Endothelial cell of umbilical vein (primary cell): ENCODE measurements at regions not wholly inside any gene's neighbourhood (a gene's known extent, or its start where the extent isn't known, plus 50 kb on each side); places are given as distances from the start of the nearest gene placed in this dataset.

Source experiments
- BruUV-seq: library from RNA; stranded (reverse); fragments of 400-500 nt; replicated peaks from 2 replicates; lab custom pipeline; 2021; lab: Mats Ljungman, UMichigan
- CTCF ChIA-PET: fragments of 300-600, 350-600 bp; sonication (Branson Sonifier 250); formaldehyde crosslinking; loops from one replicate; lab custom pipeline; 2021; ENCODE audit warnings: antibody characterized with exemption, inconsistent platforms; lab: Charles Lee
- POLR2A ChIA-PET: fragments of 300-600, 350-600 bp; sonication (Branson Sonifier 250); formaldehyde crosslinking; loops from one replicate; lab custom pipeline; 2021; ENCODE audit warnings: antibody characterized with exemption, inconsistent platforms; lab: Charles Lee
- DNase-seq: peaks from one replicate; pipeline ENCODE4 v3.0.0-alpha.2; 2011; ENCODE audit warnings: low read depth, low spot score
- FAIRE-seq: peaks from 2 replicates; lab custom pipeline; 2011; peaks lifted over from hg19 to GRCh38; lab: Jason Lieb, UNC
- H2AFZ ChIP-seq: 2 replicates; pipeline ENCODE4 v1.6.0; 2012; ENCODE audit warnings: low read depth, low read length, control low read depth, inconsistent platforms
- H3K27ac ChIP-seq: 2 replicates; pipeline ENCODE4 v1.5.1; 2011; ENCODE audit warnings: low read depth, mild to moderate bottlenecking, control low read depth, low read length, moderate library complexity; ENCODE audit not compliant: insufficient read depth
- H3K27me3 ChIP-seq, 2 experiments: 2 replicates each; pipeline versions ENCODE4 v1.6.0 to v1.6.1; 2011; ENCODE audit warnings: low read length in 2 of 2, mixed read lengths in 1 of 2; ENCODE audit not compliant: control insufficient read depth in 2 of 2, insufficient read depth in 2 of 2
- H3K36me3 ChIP-seq, 2 experiments: 2 replicates in 1 of 2; 3 replicates in 1 of 2; pipeline ENCODE4 v1.5.1; 2011; ENCODE audit warnings: low read length in 2 of 2, mild to moderate bottlenecking in 1 of 2, moderate library complexity in 1 of 2; ENCODE audit not compliant: control insufficient read depth in 2 of 2, insufficient read depth in 2 of 2; ENCODE audit errors: extremely low read depth in 1 of 2
- H3K4me1 ChIP-seq: 3 replicates; pipeline ENCODE4 v1.5.1; 2011; ENCODE audit warnings: mild to moderate bottlenecking, low read length; ENCODE audit not compliant: control insufficient read depth, insufficient read depth; ENCODE audit errors: extremely low read depth
- H3K4me2 ChIP-seq: 2 replicates; pipeline ENCODE4 v1.6.1; 2011; ENCODE audit warnings: low read length, control low read depth, mixed read lengths; ENCODE audit not compliant: insufficient read depth
- H3K4me3 ChIP-seq, 3 experiments: fragments of 200-600 bp in 1 of 3; sonication (generic), shearing (Covaris generic) in 1 of 3; replicated peaks in 1 of 3; 2 replicates each; pipeline ENCODE4 v1.5.1; 2011 to 2016; ENCODE audit warnings: control low read depth in 3 of 3, low read length in 3 of 3, mild to moderate bottlenecking in 2 of 3, inconsistent platforms in 1 of 3, low read depth in 1 of 3, moderate library complexity in 1 of 3; ENCODE audit not compliant: insufficient read depth in 1 of 3
- H3K79me2 ChIP-seq: 2 replicates; pipeline ENCODE4 v1.6.0; 2012; ENCODE audit warnings: low read length, inconsistent platforms; ENCODE audit not compliant: control insufficient read depth, insufficient read depth
- H3K9ac ChIP-seq: replicated peaks from 2 replicates; pipeline ENCODE3; 2011; ENCODE audit warnings: low read length, control low read depth; ENCODE audit not compliant: insufficient read depth; ENCODE audit errors: extremely low read depth
- H3K9me1 ChIP-seq: replicated peaks from 3 replicates; pipeline ENCODE4 v1.6.0; 2011; ENCODE audit warnings: mild to moderate bottlenecking, low read length; ENCODE audit not compliant: control insufficient read depth, insufficient read depth; ENCODE audit errors: extremely low read depth
- H3K9me3 ChIP-seq: replicated peaks from 2 replicates; pipeline ENCODE4 v1.5.1; 2012; ENCODE audit warnings: low read length, inconsistent platforms; ENCODE audit not compliant: control insufficient read depth, insufficient read depth
- H4K20me1 ChIP-seq: replicated peaks from 2 replicates; pipeline ENCODE3; 2011; ENCODE audit warnings: mild to moderate bottlenecking, low read length; ENCODE audit not compliant: control insufficient read depth, insufficient read depth; ENCODE audit errors: extremely low read depth
- EZH2 ChIP-seq: IDR thresholded peaks from 2 replicates; pipeline ENCODE4 v1.6.1; 2012; ENCODE audit warnings: borderline replicate concordance, low read depth, mild to moderate bottlenecking, moderate library complexity, low read length, inconsistent platforms; ENCODE audit not compliant: severe bottlenecking
- FOS ChIP-seq: IDR thresholded peaks from 2 replicates; pipeline ENCODE4 v1.6.1; 2011; ENCODE audit warnings: mild to moderate bottlenecking, low read length, moderate library complexity, borderline replicate concordance; ENCODE audit not compliant: insufficient read depth
- GATA2 ChIP-seq: IDR thresholded peaks from 2 replicates; pipeline ENCODE4 v1.7.0; 2011; ENCODE audit warnings: low read depth, mild to moderate bottlenecking, moderate library complexity, mixed read lengths, low read length; ENCODE audit not compliant: insufficient read length, insufficient read depth
- JUN ChIP-seq: IDR thresholded peaks from 2 replicates; pipeline ENCODE4 v1.6.1; 2011; ENCODE audit warnings: borderline replicate concordance, low read depth; ENCODE audit not compliant: insufficient read length, insufficient read depth
- MAX ChIP-seq: IDR thresholded peaks from 2 replicates; pipeline ENCODE4 v1.6.1; 2011; ENCODE audit not compliant: insufficient read depth, insufficient read length
- POLR2A ChIP-seq: IDR thresholded peaks from 2 replicates; pipeline ENCODE4 v1.6.1; 2012; ENCODE audit warnings: low read depth, mild to moderate bottlenecking, control low read depth, low read length
- POLR2AphosphoS5 ChIP-seq: IDR thresholded peaks from 2 replicates; pipeline ENCODE4 v1.6.1; 2012; ENCODE audit warnings: low read depth, mild to moderate bottlenecking, control low read depth, low read length, moderate library complexity; ENCODE audit not compliant: insufficient read depth
- dilution Hi-C: fragments of 300-500 bp; cut with MboI; formaldehyde crosslinking; loops from one replicate; pipeline ENCODE4 v1.15.0; 2019; ENCODE audit warnings: low sequenced_read_pairs; ENCODE audit not compliant: extremely low pct_ligation_motif_present
- intact Hi-C: fragments of 100-400 bp; cut with micrococcal nuclease; formaldehyde crosslinking; loops from one replicate; pipeline ENCODE4 v1.10.0; 2022
- TF ChIP-seq, protein P1 (sequence below), 2 donors: IDR thresholded peaks; 1 replicate in 1 of 2; 2 replicates in 1 of 2; pipeline ENCODE4 v1.5.1; 2011; ENCODE audit warnings: low read length in 2 of 2, mild to moderate bottlenecking in 2 of 2, moderate library complexity in 2 of 2, control low read depth in 1 of 2, inconsistent platforms in 1 of 2, low read depth in 1 of 2; ENCODE audit not compliant: insufficient read depth in 1 of 2; ENCODE audit errors: extremely low read depth in 1 of 2

GRCh38 chr3:28752290-28752689 is 403.7 kb upstream of the AZI2 start:
- no peak for FAIRE-seq
- no peaks in the 10 kb centered on the region for H3K9me1 ChIP-seq
- CTCF ChIA-PET, result no interaction called here

DNA sequence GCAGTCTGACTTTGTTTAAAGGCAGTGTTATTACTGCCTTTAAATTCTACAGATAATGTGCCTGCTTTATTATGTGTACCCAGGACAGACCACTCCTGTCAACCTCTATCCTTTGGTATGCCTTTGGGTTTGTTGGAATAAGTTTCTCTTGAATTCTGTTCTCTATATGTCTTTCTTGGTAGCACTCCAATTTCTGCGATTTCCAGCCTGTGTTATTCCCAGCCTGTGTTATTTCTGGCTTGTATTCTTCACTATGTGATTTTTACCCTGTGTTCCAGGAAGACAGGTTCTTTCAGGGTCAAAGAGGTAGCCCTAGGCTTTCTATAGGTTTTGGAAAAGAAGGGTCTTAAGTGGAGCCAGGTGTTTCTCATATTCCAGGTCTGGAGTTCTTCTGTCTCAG is 407.4 kb upstream of the AZI2 start:
- FAIRE-seq (no peak), DNase-seq (no peak)
- H3K4me2 ChIP-seq, result no peak overlapping the region
- CTCF ChIA-PET, result no interaction called here
- no peaks in the 10 kb centered on the region for H3K9me1 ChIP-seq
- H3K27me3 ChIP-seq, result peaks cover 0 to 4% of the 10 kb centered on the region in 2 experiments
- no peak overlapping the region for H3K9ac ChIP-seq
- no peaks in the 10 kb centered on the region for H4K20me1 ChIP-seq
- H2AFZ ChIP-seq, result no peak overlapping the region
- intact Hi-C loops (no loop called here), dilution Hi-C loops (no loop called here)
- H3K36me3 ChIP-seq, result no peaks in the 10 kb centered on the region
- H3K9me3 ChIP-seq, result no peaks in the 10 kb centered on the region
- TF ChIP-seq EZH2 (no peak), POLR2AphosphoS5 (no peak), FOS (no peak), GATA2 (no peak), MAX (no peak), POLR2A (no peak)
- TF ChIP-seq, protein P1, sequence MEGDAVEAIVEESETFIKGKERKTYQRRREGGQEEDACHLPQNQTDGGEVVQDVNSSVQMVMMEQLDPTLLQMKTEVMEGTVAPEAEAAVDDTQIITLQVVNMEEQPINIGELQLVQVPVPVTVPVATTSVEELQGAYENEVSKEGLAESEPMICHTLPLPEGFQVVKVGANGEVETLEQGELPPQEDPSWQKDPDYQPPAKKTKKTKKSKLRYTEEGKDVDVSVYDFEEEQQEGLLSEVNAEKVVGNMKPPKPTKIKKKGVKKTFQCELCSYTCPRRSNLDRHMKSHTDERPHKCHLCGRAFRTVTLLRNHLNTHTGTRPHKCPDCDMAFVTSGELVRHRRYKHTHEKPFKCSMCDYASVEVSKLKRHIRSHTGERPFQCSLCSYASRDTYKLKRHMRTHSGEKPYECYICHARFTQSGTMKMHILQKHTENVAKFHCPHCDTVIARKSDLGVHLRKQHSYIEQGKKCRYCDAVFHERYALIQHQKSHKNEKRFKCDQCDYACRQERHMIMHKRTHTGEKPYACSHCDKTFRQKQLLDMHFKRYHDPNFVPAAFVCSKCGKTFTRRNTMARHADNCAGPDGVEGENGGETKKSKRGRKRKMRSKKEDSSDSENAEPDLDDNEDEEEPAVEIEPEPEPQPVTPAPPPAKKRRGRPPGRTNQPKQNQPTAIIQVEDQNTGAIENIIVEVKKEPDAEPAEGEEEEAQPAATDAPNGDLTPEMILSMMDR (IDR thresholded peaks at IDR 0.05; ENCODE audit: extremely low read depth in 1 of 2, insufficient read depth in 1 of 2, low read depth in 1 of 2, low read length in 2 of 2), result no peak
- H3K4me1 ChIP-seq, result no peaks in the 10 kb centered on the region
- no peak overlapping the region for H3K27ac ChIP-seq
- no peaks in the 10 kb centered on the region for H3K79me2 ChIP-seq
- H3K4me3 ChIP-seq, result no peak overlapping the region
- POLR2A ChIA-PET, result no interaction called here
- BruUV-seq, result no TSS peak

More at GRCh38 chr3:28752290-28752689, 403.7 kb upstream of the AZI2 start:
- BruUV-seq, result no TSS peak
- intact Hi-C loops, result no loop called here
- H3K36me3 ChIP-seq, result no peaks in the 10 kb centered on the region
- H3K9me3 ChIP-seq, result no peaks in the 10 kb centered on the region
- H3K4me2 ChIP-seq, result no peak overlapping the region
- no peaks in the 10 kb centered on the region for H3K79me2 ChIP-seq
- TF ChIP-seq GATA2, result no peak
- TF ChIP-seq POLR2A, result no peak
- TF ChIP-seq JUN, result no peak
- H4K20me1 ChIP-seq, result no peaks in the 10 kb centered on the region
- H3K9ac ChIP-seq, result no peak overlapping the region
- H3K27ac ChIP-seq, result no peak overlapping the region
- H3K4me1 ChIP-seq, result no peaks in the 10 kb centered on the region
- H2AFZ ChIP-seq, result no peak overlapping the region
- H3K27me3 ChIP-seq, result no peaks in the 10 kb centered on the region
- dilution Hi-C loops, result no loop called here
- POLR2A ChIA-PET, result no interaction called here
- no peak for DNase-seq
- no peak overlapping the region for H3K4me3 ChIP-seq
